ENCODE measurements at regions not wholly inside any gene's neighbourhood (a gene's known extent, or its start where the extent isn't known, plus 50 kb on each side); places are given as distances from the start of the nearest gene placed in this dataset.

GRCh38 chr15:29473621-29474105 is 204.0 kb upstream of the NSMCE3 start:
- no peak overlapping the region for H3K4me3 ChIP-seq (ENCODE audit: low read depth, low read length)
- TF ChIP-seq CTCF (IDR thresholded peaks at IDR 0.05; ENCODE audit: insufficient read depth, low read depth, low read length, missing control alignments): no peak
- no peak for DNase-seq (ENCODE audit: low read depth)

- no peak overlapping the region for H3K4me3 ChIP-seq (ENCODE audit: low read depth, low read length)
- no peak for DNase-seq (ENCODE audit: low read depth)
- TF ChIP-seq CTCF (IDR thresholded peaks at IDR 0.05; ENCODE audit: insufficient read depth, low read depth, low read length, missing control alignments): no peak
These were observed 203.4 kb upstream of the NSMCE3 start for GRCh38 chr15:29472901-29473445.

GRCh38 chr15:29471757-29472156 is 202.1 kb upstream of the NSMCE3 start:
- H3K4me3 ChIP-seq (ENCODE audit: low read depth, low read length): no peak overlapping the region
- no peak for TF ChIP-seq CTCF (IDR thresholded peaks at IDR 0.05; ENCODE audit: insufficient read depth, low read depth, low read length, missing control alignments)
- DNase-seq (ENCODE audit: low read depth): no peak

GRCh38 chr15:29471306-29471705 is 201.7 kb upstream of the NSMCE3 start:
- H3K4me3 ChIP-seq (ENCODE audit: low read depth, low read length): no peak overlapping the region
- DNase-seq (ENCODE audit: low read depth): no peak
- no peak for TF ChIP-seq CTCF (IDR thresholded peaks at IDR 0.05; ENCODE audit: insufficient read depth, low read depth, low read length, missing control alignments)

- no peak for TF ChIP-seq CTCF (IDR thresholded peaks at IDR 0.05; ENCODE audit: insufficient read depth, low read depth, low read length, missing control alignments)
- H3K4me3 ChIP-seq (ENCODE audit: low read depth, low read length): no peak overlapping the region
- no peak for DNase-seq (ENCODE audit: low read depth)
These were observed 201.2 kb upstream of the NSMCE3 start for GRCh38 chr15:29470794-29471193.

GRCh38 chr15:29470311-29470710 is 200.7 kb upstream of the NSMCE3 start:
- no peak for TF ChIP-seq CTCF (IDR thresholded peaks at IDR 0.05; ENCODE audit: insufficient read depth, low read depth, low read length, missing control alignments)
- DNase-seq (ENCODE audit: low read depth): no peak
- no peak overlapping the region for H3K4me3 ChIP-seq (ENCODE audit: low read depth, low read length)

GRCh38 chr15:29468899-29469298 is 199.3 kb upstream of the NSMCE3 start:
- H3K4me3 ChIP-seq (ENCODE audit: low read depth, low read length): no peak overlapping the region
- DNase-seq (ENCODE audit: low read depth): no peak
- TF ChIP-seq CTCF (IDR thresholded peaks at IDR 0.05; ENCODE audit: insufficient read depth, low read depth, low read length, missing control alignments): no peak
